ENCODE measurements at regions not wholly inside any gene's neighbourhood (a gene's known extent, or its start where the extent isn't known, plus 50 kb on each side); places are given as distances from the start of the nearest gene placed in this dataset.

DNA sequence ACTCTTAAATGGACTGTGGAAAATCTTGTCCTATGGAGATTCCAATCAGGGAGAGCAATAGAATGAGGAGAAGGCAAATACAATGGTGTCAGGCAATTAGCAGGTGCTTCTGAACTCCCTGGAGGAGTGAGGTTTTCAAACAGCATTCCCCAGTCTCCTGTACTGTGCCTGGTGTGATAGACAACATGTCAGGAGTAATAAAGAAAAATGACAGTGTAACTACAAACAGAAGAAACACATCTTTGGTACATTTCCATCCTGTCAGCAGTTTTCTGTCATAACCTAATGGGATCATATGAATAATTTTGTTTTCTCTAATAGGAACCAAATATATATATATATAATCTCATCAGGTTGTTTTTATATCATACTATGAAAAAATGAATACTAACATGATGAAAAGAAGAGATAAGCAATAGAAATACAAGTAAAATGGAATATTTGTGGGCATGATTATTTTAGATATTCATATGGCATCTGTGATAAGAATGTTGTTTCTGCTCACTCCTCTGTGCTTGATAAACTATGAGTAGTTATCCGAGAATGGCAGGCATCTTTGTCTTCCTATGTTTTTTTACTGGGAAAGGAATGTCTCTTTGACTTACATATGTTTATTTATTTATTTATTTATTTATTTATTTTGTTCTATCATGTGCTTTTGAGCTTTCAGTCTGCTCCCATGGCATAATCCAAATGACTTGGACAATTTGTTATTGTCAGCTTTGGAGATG is 441.7 kb downstream of the TXNL1 start:
- H3K4me3 ChIP-seq (ENCODE audit: low read length), result no peak overlapping the region
- no peak overlapping the region for H3K27ac ChIP-seq (ENCODE audit: low read depth, low read length)
- H3K9me2 ChIP-seq (replicated peaks; ENCODE audit: control insufficient read depth, low read length), result no peaks in the 10 kb centered on the region
- H4K20me1 ChIP-seq (ENCODE audit: control insufficient read depth, insufficient read depth, low read depth, low read length), result no peaks in the 10 kb centered on the region
- H3K27me3 ChIP-seq (ENCODE audit: control insufficient read depth, low read length), result no peaks in the 10 kb centered on the region
- peaks cover 8% of the 10 kb centered on the region for H3K4me1 ChIP-seq (ENCODE audit: control insufficient read depth, low read length)
- H3K9me3 ChIP-seq (ENCODE audit: control insufficient read depth, insufficient read depth, low read length), result no peaks in the 10 kb centered on the region
- no peaks in the 10 kb centered on the region for H3F3A ChIP-seq (ENCODE audit: control insufficient read depth, insufficient read depth)
- no peaks in the 10 kb centered on the region for H3K79me2 ChIP-seq (ENCODE audit: control insufficient read depth, low read length)
- TF ChIP-seq, protein P1, sequence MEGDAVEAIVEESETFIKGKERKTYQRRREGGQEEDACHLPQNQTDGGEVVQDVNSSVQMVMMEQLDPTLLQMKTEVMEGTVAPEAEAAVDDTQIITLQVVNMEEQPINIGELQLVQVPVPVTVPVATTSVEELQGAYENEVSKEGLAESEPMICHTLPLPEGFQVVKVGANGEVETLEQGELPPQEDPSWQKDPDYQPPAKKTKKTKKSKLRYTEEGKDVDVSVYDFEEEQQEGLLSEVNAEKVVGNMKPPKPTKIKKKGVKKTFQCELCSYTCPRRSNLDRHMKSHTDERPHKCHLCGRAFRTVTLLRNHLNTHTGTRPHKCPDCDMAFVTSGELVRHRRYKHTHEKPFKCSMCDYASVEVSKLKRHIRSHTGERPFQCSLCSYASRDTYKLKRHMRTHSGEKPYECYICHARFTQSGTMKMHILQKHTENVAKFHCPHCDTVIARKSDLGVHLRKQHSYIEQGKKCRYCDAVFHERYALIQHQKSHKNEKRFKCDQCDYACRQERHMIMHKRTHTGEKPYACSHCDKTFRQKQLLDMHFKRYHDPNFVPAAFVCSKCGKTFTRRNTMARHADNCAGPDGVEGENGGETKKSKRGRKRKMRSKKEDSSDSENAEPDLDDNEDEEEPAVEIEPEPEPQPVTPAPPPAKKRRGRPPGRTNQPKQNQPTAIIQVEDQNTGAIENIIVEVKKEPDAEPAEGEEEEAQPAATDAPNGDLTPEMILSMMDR (IDR thresholded peaks at IDR 0.05; ENCODE audit: low read depth, low read length, poor library complexity, severe bottlenecking), result no peak
- TF ChIP-seq EZH2phosphoT487 (IDR thresholded peaks at IDR 0.05; ENCODE audit: borderline replicate concordance, low read length), result no peak
- no peak overlapping the region for H3K4me2 ChIP-seq (ENCODE audit: low read length)
- H3K36me3 ChIP-seq (ENCODE audit: control insufficient read depth, low read length), result no peaks in the 10 kb centered on the region

DNA sequence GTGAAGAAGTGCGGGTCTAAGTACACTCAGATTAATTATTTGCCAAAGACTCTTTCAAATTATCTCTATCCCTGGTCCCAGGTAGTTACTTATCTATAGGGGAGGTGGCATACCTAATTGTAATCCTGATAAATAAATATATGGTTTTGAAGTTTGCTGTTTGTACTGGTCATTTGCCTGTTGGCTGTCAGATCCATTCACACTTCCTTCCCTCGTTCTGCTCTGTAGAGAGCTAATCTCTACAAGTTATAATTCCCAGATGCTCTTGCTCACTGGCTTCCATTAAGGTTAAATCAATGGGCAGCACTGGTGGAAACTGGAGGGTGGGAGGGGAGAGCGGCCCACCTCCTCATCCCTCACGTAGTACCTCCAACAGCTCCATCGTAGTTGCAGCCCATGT is 447.1 kb downstream of the TXNL1 start:
- Histone ChIP-seq H3K27me3 (ENCODE audit: control insufficient read depth, low read length) (no peaks in the 10 kb centered on the region), H3K27ac (ENCODE audit: low read depth, low read length) (no peak overlapping the region), H3K36me3 (ENCODE audit: control insufficient read depth, low read length) (no peaks in the 10 kb centered on the region), H3K9me2 (replicated peaks; ENCODE audit: control insufficient read depth, low read length) (no peaks in the 10 kb centered on the region), H4K20me1 (ENCODE audit: control insufficient read depth, insufficient read depth, low read depth, low read length) (no peaks in the 10 kb centered on the region), H3K4me1 (ENCODE audit: control insufficient read depth, low read length) (no peaks in the 10 kb centered on the region), H3K4me2 (ENCODE audit: low read length) (no peak overlapping the region), H3F3A (ENCODE audit: control insufficient read depth, insufficient read depth) (no peaks in the 10 kb centered on the region), H3K4me3 (ENCODE audit: low read length) (no peak overlapping the region), H3K79me2 (ENCODE audit: control insufficient read depth, low read length) (no peaks in the 10 kb centered on the region), H3K9me3 (ENCODE audit: control insufficient read depth, insufficient read depth, low read length) (no peaks in the 10 kb centered on the region)
- TF ChIP-seq, protein P1 (IDR thresholded peaks at IDR 0.05; ENCODE audit: low read depth, low read length, poor library complexity, severe bottlenecking), result no peak
- TF ChIP-seq EZH2phosphoT487 (IDR thresholded peaks at IDR 0.05; ENCODE audit: borderline replicate concordance, low read length), result no peak

DNA sequence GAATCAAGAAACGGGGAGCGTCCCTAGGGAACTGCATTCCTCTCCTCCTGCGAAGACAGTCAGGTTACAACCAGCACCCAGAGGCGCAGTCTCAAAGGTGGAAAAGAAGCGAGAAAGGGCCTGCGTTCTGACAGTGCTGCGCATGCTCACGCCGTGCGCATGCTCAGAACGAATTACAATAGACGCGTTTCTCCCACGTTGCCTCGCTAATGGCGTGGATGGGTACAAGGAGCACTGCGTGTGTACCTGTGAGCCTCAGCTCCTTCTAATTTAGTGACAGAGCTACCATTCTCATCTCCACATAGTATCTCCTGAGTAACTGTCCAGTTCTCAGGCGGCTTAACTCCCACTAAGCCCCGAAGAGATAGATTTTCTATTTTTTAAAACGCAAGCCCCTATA is 448.8 kb downstream of the TXNL1 start:
- Histone ChIP-seq H4K20me1 (ENCODE audit: control insufficient read depth, insufficient read depth, low read depth, low read length) (no peaks in the 10 kb centered on the region), H3K4me3 (ENCODE audit: low read length) (no peak overlapping the region), H3K9me2 (replicated peaks; ENCODE audit: control insufficient read depth, low read length) (no peaks in the 10 kb centered on the region), H3K27ac (ENCODE audit: low read depth, low read length) (no peak overlapping the region), H3K4me2 (ENCODE audit: low read length) (no peak overlapping the region), H3K79me2 (ENCODE audit: control insufficient read depth, low read length) (no peaks in the 10 kb centered on the region), H3K36me3 (ENCODE audit: control insufficient read depth, low read length) (no peaks in the 10 kb centered on the region), H3K4me1 (ENCODE audit: control insufficient read depth, low read length) (no peaks in the 10 kb centered on the region), H3F3A (ENCODE audit: control insufficient read depth, insufficient read depth) (no peaks in the 10 kb centered on the region), H3K27me3 (ENCODE audit: control insufficient read depth, low read length) (no peaks in the 10 kb centered on the region), H3K9me3 (ENCODE audit: control insufficient read depth, insufficient read depth, low read length) (no peaks in the 10 kb centered on the region)
- no peak for TF ChIP-seq EZH2phosphoT487 (IDR thresholded peaks at IDR 0.05; ENCODE audit: borderline replicate concordance, low read length)
- TF ChIP-seq, protein P1 (IDR thresholded peaks at IDR 0.05; ENCODE audit: low read depth, low read length, poor library complexity, severe bottlenecking), result no peak
